A549 (cell line): ENCODE measurements at regions not wholly inside any gene's neighbourhood (a gene's known extent, or its start where the extent isn't known, plus 50 kb on each side); places are given as distances from the start of the nearest gene placed in this dataset.

Source experiments
- ATOH8 ChIP-seq: fragments of 250-450 bp; sonication (Bioruptor Pico); IDR thresholded peaks from 2 replicates; pipeline ENCODE4 v1.5.0; 2020; ENCODE audit warnings: low read depth, mild to moderate bottlenecking, moderate library complexity
- CHD4 ChIP-seq: fragments of 200-600 bp; sonication (generic); IDR thresholded peaks from 2 replicates; pipeline ENCODE4 v1.6.1; 2016; ENCODE audit warnings: antibody characterized with exemption, mild to moderate bottlenecking, borderline replicate concordance
- CTCF ChIP-seq: fragments of >200 bp; sonication (Bioruptor Twin); formaldehyde crosslinking; IDR thresholded peaks from 3 replicates; pipeline ENCODE4 v1.5.1; 2016
- POLR2A ChIP-seq: IDR thresholded peaks from 2 replicates; pipeline ENCODE4 v1.6.1; 2012; ENCODE audit warnings: mild to moderate bottlenecking, low read length
- SMC3 ChIP-seq: fragments of >200 bp; sonication (Bioruptor Twin); formaldehyde crosslinking; IDR thresholded peaks from 3 replicates; pipeline ENCODE4 v1.6.1; 2018; ENCODE audit warnings: inconsistent platforms
- TP53 ChIP-seq: fragments of 250-450 bp; sonication (Bioruptor Pico); IDR thresholded peaks from 2 replicates; pipeline ENCODE4 v1.5.0; 2021; ENCODE audit warnings: mild to moderate bottlenecking, moderate library complexity

- TF ChIP-seq CTCF (no peak), CHD4 (no peak), ATOH8 (CRISPR knock-in tag) (no peak), SMC3 (no peak), POLR2A (no peak), TP53 (CRISPR knock-in tag) (no peak)
These were observed 212.6 kb downstream of the ABCC12 start for GRCh38 chr16:47943235-47943634.
